GM18517 (cell line): ENCODE measurements at regions not wholly inside any gene's neighbourhood (a gene's known extent, or its start where the extent isn't known, plus 50 kb on each side); places are given as distances from the start of the nearest gene placed in this dataset.

Experiments
- ATAC-seq: cut with Tn5 transposase; IDR thresholded peaks from one replicate; pipeline ENCODE4 v1.9.1; 2021; ENCODE audit warnings: mild to moderate bottlenecking, moderate library complexity; ENCODE audit not compliant: unreplicated experiment

- no peak for ATAC-seq
Observed at GRCh38 chr5:73267766-73268435, 94.9 kb downstream of the TMEM174 start.

- ATAC-seq, result no peak
Observed at GRCh38 chr5:73266925-73267765, 94.2 kb downstream of the TMEM174 start.

DNA sequence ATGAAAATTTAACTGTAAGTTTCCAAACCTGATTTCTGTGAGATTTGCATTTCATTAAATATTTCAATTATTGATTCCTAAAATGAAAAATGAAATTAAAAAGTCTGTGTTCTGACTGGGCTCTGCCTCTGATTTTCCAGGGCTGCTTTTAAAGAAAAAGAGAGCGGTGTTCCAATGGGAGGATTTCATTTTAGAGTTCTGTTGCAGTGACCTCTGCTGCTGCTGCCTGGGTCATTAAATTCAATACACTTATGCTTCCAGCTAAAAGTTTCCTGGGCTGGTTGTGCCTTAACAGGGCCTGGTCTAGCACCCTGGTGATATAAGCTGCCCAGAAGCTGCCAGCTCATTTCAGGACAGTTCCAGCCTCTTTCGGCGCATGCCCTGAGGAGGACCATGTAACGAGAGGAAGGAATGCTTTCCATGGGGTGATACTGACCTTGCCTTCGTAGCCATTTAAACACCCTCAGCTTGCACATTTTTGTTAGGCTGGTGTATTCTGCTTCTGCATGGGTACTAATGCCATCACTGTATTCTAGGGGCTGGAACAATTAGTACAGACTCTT is 93.3 kb downstream of the TMEM174 start:
- ATAC-seq, result no peak

DNA sequence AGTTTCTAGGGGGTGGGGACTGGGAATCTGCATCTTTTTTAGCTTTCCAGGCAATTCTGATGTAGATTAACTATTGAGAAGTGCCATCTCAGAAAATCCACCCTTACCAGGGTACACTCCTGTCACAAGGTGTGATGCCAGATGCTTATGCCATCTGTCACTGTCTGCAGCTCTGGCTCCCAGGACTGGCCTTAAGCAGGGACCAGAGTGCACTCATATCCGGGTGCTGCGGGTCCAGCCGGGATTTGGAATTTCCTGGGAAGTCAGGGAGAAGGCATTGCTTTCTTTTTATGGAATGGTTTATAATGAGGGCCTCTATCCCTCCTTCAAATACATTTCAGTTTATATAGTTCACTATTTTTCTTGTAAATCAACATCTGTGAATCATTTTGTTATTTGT is 92.6 kb downstream of the TMEM174 start:
- ATAC-seq, result no peak

DNA sequence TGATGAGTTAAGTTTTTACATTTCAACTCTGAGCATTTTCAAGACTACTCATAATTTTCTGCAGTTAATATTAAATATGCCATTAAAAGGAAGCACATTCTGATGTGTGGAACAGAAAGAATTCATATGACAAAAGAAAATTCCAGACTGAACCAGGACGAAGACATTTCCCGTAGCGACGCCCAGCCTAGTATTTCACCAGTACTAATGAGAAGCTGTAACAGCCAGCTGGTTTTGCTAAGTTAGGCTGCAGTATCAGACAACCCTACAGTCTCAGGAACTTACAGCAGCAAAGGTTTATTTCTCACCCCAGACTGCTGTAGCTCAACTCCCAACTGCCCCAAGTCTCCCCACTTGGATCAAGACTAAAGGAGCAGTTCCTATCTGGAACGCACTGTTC is 91.6 kb downstream of the TMEM174 start:
- no peak for ATAC-seq

GRCh38 chr5:73263001-73263710 is 90.2 kb downstream of the TMEM174 start:
- no peak for ATAC-seq

DNA sequence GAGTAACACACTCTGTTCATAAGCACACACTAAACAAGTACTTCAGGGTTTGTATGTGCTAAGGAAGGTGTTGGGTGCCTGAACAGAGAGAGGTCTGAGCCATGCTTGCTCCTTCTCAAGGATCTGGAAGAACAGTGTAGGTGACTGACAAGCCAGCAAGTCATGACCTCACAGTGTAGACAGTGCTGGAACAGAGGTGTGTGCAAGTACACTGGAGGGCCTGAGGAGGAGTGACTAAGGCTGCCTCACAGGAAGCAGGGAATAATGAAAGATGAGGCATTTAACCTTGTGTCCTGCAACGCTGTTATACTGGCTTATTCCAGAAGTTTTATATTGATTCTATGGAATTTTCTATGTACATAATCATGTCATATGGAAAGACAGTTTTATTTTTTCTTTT is 83.9 kb downstream of the TMEM174 start:
- ATAC-seq, result no peak

GRCh38 chr5:73256462-73256861 is 83.5 kb downstream of the TMEM174 start:
- ATAC-seq, result no peak

DNA sequence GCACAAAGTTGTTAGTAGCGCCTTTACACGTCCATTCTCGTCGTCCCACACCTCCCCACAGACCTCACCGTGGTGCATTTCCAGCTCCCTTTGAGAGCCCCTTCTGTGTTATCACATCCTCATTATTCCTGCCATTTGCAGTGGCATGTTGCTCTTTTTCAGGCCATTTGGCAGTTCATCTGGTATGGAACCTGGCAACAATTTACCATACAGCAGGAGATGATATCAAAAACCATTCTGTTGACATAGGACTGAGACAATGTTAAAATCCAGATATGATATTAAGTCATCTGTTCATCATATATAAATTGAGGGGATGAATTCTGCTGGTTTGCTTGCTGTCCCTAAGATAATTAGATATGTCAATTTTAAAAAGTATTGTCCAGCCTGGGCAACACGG is 83.0 kb downstream of the TMEM174 start:
- no peak for ATAC-seq

GRCh38 chr5:73254642-73255041 is 81.6 kb downstream of the TMEM174 start:
- ATAC-seq, result no peak

GRCh38 chr5:73253047-73253660 is 80.2 kb downstream of the TMEM174 start:
- no peak for ATAC-seq

- ATAC-seq, result no peak
Observed at GRCh38 chr5:73250645-73251044, 77.7 kb downstream of the TMEM174 start.

- no peak for ATAC-seq
Observed at GRCh38 chr5:73242735-73243134, 69.7 kb downstream of the TMEM174 start.

DNA sequence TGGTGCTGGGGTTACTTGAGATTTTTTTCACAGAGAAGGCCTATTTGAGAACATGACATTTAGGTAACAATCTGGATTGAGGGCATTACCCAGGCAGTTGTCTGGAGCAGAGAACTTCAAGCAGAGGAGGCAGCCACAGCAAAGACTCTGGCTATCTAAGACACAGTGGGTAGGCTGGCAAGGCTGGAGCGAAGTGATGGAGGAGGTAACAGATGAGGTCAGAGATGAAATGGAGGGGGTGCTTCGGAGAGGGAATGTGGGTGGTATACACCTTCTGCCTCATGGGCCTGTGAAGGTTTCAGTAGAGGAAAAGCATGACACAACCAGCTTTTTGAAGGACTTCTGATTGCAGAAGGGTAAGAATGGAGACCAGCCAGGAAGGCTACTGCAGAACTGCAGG is 65.9 kb downstream of the TMEM174 start:
- no peak for ATAC-seq

- no peak for ATAC-seq
Observed at GRCh38 chr5:73236541-73237128, 63.6 kb downstream of the TMEM174 start.

GRCh38 chr5:73234204-73234555 is 61.2 kb downstream of the TMEM174 start:
- ATAC-seq, result no peak

GRCh38 chr5:73233461-73234203 is 60.6 kb downstream of the TMEM174 start:
- no peak for ATAC-seq

GRCh38 chr5:73233053-73233460 is 60.1 kb downstream of the TMEM174 start:
- no peak for ATAC-seq

DNA sequence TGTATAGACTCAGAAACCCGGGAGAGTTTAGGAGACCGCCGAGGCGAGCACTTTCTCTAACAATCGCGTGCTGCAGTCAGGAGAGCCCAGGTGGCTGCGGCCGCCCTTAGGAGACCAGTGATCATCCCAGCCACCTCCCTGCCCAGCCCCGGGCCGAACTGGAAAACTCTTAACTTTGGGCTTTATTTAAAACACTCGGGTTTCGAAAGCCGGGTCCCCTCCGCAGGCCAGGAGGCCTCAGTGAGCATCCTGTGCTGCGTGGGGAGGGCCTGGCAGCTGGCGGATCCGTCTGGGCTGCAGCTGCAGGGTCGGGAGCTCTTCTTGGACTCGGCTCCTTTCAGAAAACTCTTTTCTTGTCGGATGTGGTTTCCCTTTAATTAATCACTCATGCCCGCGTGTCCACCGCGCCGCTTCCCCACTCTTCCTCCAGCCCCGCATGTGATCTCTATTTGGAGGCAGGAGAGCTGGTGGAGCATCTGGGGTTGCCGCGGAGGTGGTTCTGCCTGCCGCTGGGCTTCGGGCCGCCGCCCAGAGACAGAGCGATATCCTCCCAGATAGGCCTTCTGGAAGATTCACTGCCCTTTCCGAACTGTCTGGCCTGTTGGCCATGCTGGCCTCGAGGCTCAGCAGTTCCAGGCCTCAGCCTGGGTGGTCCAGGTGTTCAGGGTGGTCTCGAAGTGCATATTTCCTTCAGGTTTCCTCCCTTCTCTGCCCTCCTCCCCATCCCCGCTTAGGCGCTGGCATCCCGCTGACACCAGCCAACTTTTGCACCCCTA is 59.5 kb downstream of the TMEM174 start:
- no peak for ATAC-seq
